Endothelial cell (in vitro differentiated cells): ENCODE measurements at regions not wholly inside any gene's neighbourhood (a gene's known extent, or its start where the extent isn't known, plus 50 kb on each side); places are given as distances from the start of the nearest gene placed in this dataset.

Source experiments
- DNase-seq: peaks from one replicate; pipeline ENCODE4 v3.0.0; 2021; ENCODE audit warnings: low spot score
- H3K27ac Mint-ChIP-seq: one replicate; pipeline ENCODE4 v1.8.0; 2021; ENCODE audit warnings: mixed read lengths, inconsistent platforms; ENCODE audit not compliant: unreplicated experiment
- H3K27me3 Mint-ChIP-seq: one replicate; pipeline ENCODE4 v1.8.0; 2021; ENCODE audit warnings: mild to moderate bottlenecking, moderate library complexity, mixed read lengths, inconsistent platforms; ENCODE audit not compliant: unreplicated experiment
- H3K36me3 Mint-ChIP-seq: one replicate; pipeline ENCODE4 v1.8.0; 2021; ENCODE audit warnings: mild to moderate bottlenecking, low read depth, mixed read lengths, inconsistent platforms; ENCODE audit not compliant: unreplicated experiment
- H3K4me1 Mint-ChIP-seq: one replicate; pipeline ENCODE4 v1.8.0; 2021; ENCODE audit warnings: mild to moderate bottlenecking, mixed read lengths, inconsistent platforms; ENCODE audit not compliant: unreplicated experiment
- H3K4me3 Mint-ChIP-seq: one replicate; pipeline ENCODE4 v1.8.0; 2021; ENCODE audit warnings: mild to moderate bottlenecking, mixed read lengths, inconsistent platforms; ENCODE audit not compliant: unreplicated experiment
- H3K9me3 Mint-ChIP-seq: one replicate; pipeline ENCODE4 v1.8.0; 2021; ENCODE audit warnings: mixed read lengths, inconsistent platforms; ENCODE audit not compliant: unreplicated experiment
- CTCF ChIP-seq: fragments of 200-600 bp; sonication (generic); IDR thresholded peaks from one replicate; pipeline ENCODE4 v1.5.0; 2021; ENCODE audit warnings: antibody characterized with exemption; ENCODE audit not compliant: unreplicated experiment

DNA sequence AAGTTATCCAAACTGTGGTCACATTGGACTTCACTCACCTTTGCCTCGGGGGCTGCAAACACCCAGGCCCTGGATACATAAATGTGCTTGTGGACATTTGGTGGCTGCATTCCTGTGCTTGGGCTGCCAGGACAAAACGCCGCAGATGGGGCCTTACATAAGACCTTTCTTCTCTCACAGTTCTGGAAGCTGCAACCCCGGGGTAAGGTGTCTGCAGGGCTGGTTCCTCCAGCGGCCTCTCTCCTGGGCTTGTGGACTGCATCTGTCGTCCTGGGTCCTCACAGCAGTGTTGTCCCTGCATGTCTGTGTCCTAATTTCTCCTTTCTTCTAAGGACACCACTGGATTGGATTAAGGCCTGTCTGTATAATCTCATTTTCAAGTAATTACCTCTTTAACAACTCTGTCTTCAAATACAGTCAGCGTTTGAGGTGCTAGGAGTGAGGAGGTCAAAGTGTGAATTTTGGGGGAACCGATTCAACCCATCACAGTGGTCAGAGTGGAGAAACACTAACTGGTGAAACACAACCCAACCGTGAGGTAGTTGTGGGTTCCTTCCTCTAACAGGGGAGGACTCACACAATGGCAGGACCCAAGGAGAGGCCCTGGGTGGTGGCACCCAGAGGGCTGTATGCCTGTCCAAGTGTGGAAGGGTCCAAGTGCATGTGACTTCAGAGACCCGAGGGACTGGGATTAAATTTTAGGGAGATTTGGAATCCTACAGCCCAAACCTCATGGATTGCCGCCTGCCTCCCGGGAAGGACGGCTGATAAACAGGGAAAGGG lies 415.6 kb downstream of the IRX2 start:
- H3K4me3 Mint-ChIP-seq: no peak overlapping the region
- TF ChIP-seq CTCF: no peak
- no peaks in the 10 kb centered on the region for H3K36me3 Mint-ChIP-seq
- peaks cover 6% of the 10 kb centered on the region for H3K27me3 Mint-ChIP-seq
- no peak for DNase-seq
- H3K4me1 Mint-ChIP-seq: no peaks in the 10 kb centered on the region
- H3K9me3 Mint-ChIP-seq: peaks cover 28% of the 10 kb centered on the region
- no peak overlapping the region for H3K27ac Mint-ChIP-seq

DNA sequence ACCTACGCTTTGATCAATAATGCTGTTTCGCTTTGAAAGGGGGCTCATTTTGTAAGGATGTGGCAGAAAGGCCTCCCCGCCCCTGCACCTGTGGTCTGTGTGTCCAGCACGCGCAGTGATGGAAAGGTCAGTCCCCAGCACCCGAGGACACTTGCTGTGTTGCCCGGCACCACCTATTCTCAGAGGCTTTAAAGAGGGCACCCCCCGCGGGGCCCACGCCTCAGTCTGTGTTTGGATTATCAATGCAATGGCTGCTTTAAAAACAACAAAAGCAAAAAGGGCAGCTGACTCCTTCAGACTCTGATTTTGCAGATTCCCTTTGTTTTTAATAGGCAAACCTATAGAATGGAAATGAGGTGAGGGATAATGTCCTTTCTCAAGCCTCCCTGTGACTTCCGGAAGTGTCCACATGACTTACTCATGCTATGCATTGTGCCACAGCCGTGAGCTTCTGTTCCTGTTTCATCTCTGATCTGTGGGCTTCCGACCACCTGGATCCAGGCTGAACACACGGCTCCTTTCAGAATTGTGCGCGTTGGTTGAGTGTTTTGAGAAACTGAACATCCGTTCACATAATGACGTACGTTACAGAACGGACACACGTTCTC lies 416.2 kb downstream of the IRX2 start:
- Mint-ChIP-seq H3K4me1 (no peaks in the 10 kb centered on the region), H3K27ac (no peak overlapping the region), H3K9me3 (peaks cover 28% of the 10 kb centered on the region), H3K27me3 (peaks cover 6% of the 10 kb centered on the region), H3K36me3 (no peaks in the 10 kb centered on the region), H3K4me3 (no peak overlapping the region)
- no peak for DNase-seq
- no peak for TF ChIP-seq CTCF

DNA sequence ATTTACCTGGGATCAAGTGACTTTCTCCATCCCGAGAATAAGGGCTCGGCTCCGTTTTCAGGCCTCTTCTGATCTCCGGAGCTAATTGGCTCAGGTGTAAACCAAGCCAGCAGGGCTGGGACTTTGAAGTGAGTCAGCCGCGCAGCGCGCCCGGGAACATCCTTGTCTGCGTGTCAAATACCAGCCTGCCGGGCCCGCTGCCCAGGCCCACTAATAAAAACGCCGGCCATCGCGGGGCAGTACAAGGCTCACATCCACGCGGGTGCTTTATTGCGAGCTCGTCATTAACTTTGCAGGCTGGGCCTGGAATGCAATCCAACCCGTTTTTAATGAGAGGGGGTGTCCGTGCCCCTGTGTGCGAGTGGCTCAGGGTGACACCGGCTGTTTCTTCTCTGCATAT lies 416.8 kb downstream of the IRX2 start:
- no peak for DNase-seq
- Mint-ChIP-seq H3K27me3 (peaks cover 6% of the 10 kb centered on the region), H3K9me3 (peaks cover 28% of the 10 kb centered on the region), H3K36me3 (no peaks in the 10 kb centered on the region), H3K27ac (no peak overlapping the region), H3K4me3 (no peak overlapping the region), H3K4me1 (no peaks in the 10 kb centered on the region)
- no peak for TF ChIP-seq CTCF

DNA sequence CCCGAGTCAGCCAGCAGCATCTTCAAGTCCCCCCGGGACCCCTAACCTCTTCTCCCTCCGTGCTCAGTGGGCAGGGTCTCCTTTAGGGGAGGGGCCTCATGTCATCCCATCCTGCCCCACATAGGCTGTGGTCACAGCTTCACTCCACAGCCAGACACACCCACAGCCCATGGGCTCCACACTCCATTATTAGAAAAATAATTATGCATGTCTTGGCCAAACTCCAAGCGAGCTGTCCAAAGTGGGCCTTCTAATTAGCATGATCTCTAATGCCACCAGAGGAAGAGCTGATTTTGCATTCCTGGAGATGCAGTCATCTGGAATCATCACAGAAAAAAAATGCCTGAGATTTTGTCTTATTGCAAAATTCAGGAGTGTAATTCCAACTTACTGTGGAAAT lies 418.2 kb downstream of the IRX2 start:
- Mint-ChIP-seq H3K27ac (no peak overlapping the region), H3K27me3 (peaks cover 6% of the 10 kb centered on the region), H3K4me1 (no peaks in the 10 kb centered on the region), H3K36me3 (no peaks in the 10 kb centered on the region), H3K4me3 (no peak overlapping the region), H3K9me3 (peaks cover 34% of the 10 kb centered on the region)
- no peak for DNase-seq
- TF ChIP-seq CTCF: no peak

- Mint-ChIP-seq H3K27ac (no peak overlapping the region), H3K4me1 (no peaks in the 10 kb centered on the region), H3K27me3 (peaks cover 6% of the 10 kb centered on the region), H3K9me3 (peaks cover 28% of the 10 kb centered on the region), H3K4me3 (no peak overlapping the region), H3K36me3 (no peaks in the 10 kb centered on the region)
- DNase-seq: no peak
- TF ChIP-seq CTCF: no peak
These were observed 419.0 kb downstream of the IRX2 start for GRCh38 chr5:2332521-2332920.
